Retinal pigment epithelial cell (primary cell): ENCODE measurements at regions not wholly inside any gene's neighbourhood (a gene's known extent, or its start where the extent isn't known, plus 50 kb on each side); places are given as distances from the start of the nearest gene placed in this dataset.

Source experiments
- DNase-seq: peaks from one replicate; pipeline ENCODE4 v3.0.0-alpha.2; 2010; ENCODE audit warnings: low read depth
- H3K4me3 ChIP-seq: 2 replicates; pipeline ENCODE4 v1.5.1; 2011; ENCODE audit warnings: mild to moderate bottlenecking, low read length, control low read depth, moderate library complexity
- TF ChIP-seq, protein P1 (sequence below): conservative IDR thresholded peaks from 2 replicates; pipeline ENCODE4 v1.5.1; 2011; ENCODE audit warnings: low read depth, low read length, control low read depth, inconsistent platforms

DNA sequence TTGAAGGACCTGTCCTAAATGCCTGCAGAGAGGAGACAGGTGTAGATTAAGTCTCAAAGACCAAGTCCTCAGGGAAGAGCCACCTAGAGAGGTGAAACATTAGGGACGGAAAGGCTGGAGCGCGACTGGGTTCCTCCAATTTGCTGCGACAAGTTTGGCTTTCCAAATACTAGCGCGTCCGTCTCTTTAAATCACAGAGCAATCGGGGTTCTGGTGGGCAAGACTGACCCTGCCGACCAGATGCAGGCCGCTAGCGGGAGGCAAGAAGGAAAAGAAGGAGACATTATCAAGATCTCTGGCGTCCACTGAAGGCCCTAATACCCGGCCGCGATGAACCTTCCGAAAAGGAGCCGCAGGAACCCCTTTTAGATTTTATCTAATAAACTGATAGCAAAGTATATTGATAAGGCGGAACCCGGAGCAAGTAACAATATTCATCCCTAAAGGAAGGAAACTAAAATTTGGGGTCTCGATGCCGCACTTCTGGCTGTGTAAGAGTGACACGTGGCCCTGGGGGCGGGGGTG lies 128.2 kb upstream of the C11orf58 start:
- DNase-seq: no peak
- no peak overlapping the region for H3K4me3 ChIP-seq
- TF ChIP-seq, protein P1, sequence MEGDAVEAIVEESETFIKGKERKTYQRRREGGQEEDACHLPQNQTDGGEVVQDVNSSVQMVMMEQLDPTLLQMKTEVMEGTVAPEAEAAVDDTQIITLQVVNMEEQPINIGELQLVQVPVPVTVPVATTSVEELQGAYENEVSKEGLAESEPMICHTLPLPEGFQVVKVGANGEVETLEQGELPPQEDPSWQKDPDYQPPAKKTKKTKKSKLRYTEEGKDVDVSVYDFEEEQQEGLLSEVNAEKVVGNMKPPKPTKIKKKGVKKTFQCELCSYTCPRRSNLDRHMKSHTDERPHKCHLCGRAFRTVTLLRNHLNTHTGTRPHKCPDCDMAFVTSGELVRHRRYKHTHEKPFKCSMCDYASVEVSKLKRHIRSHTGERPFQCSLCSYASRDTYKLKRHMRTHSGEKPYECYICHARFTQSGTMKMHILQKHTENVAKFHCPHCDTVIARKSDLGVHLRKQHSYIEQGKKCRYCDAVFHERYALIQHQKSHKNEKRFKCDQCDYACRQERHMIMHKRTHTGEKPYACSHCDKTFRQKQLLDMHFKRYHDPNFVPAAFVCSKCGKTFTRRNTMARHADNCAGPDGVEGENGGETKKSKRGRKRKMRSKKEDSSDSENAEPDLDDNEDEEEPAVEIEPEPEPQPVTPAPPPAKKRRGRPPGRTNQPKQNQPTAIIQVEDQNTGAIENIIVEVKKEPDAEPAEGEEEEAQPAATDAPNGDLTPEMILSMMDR: no peak

DNA sequence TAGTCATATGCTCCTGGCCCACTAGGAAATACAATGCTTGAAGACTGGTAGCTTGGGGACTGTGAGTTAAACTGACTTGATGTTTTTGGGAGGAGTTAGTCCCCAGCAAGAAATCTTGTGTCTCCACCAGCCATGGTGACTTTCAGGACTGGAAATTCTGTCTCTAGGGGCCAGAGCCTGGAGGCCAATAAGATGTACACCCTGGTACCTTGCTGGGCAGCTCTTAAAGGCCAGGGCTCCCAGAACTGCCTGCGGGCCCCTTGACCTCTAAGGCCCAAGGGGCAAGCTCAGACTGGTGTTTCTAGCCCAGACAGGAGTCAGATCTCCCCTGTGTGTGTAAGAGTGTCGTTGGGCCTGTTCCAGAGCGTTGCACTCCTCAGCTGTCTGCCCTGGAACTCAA lies 128.7 kb upstream of the C11orf58 start:
- no peak overlapping the region for H3K4me3 ChIP-seq
- DNase-seq: no peak
- TF ChIP-seq, protein P1: no peak

DNA sequence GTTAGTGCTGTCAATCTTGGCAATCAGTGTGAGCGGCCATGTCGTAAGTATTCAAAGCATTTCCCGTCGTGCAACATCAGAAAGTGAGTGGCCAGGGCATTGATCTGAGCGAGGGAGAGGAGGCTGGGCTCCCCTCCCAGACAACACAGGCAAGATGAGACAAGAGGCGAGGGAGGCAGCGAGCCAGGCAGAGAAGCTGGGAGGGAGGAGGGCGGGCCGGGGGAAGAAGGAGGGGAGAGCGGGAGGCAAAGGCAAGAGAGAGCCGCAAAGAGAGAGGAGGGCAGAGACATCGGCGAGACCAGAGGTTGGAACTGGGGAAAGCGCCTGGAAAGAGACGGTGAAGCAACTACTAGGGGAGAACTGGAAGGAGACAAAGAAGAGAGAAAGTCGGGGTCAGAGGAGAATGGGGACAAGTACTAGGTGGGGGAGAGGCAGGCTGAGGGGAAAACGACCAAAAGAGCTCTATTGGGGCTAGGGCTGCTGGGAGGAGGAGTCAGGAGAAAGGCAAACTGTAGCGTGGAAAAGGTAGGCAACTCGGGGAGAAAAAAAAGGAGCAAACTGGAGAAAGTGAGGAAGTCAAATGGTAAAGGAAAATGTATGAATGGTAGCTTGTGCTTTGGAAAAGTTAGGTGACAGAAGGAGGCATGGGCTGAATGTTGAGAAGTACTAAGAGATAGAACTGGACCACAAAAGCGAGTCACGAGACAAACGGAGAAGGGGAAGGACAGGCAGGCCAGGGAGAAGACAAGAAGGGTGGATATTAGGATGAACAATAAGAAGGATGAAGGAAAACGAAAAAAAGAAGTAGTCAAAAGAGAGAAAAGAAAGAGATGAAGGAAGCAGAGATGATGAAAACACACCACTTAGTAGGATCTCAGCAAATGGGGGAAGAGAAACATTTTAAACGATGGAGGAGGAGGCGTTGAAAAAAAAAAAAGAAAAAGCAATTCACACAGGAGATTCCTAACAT lies 130.5 kb upstream of the C11orf58 start:
- TF ChIP-seq, protein P1: no peak
- DNase-seq: no peak
- H3K4me3 ChIP-seq: peak overlapping the region; percentile 66

DNA sequence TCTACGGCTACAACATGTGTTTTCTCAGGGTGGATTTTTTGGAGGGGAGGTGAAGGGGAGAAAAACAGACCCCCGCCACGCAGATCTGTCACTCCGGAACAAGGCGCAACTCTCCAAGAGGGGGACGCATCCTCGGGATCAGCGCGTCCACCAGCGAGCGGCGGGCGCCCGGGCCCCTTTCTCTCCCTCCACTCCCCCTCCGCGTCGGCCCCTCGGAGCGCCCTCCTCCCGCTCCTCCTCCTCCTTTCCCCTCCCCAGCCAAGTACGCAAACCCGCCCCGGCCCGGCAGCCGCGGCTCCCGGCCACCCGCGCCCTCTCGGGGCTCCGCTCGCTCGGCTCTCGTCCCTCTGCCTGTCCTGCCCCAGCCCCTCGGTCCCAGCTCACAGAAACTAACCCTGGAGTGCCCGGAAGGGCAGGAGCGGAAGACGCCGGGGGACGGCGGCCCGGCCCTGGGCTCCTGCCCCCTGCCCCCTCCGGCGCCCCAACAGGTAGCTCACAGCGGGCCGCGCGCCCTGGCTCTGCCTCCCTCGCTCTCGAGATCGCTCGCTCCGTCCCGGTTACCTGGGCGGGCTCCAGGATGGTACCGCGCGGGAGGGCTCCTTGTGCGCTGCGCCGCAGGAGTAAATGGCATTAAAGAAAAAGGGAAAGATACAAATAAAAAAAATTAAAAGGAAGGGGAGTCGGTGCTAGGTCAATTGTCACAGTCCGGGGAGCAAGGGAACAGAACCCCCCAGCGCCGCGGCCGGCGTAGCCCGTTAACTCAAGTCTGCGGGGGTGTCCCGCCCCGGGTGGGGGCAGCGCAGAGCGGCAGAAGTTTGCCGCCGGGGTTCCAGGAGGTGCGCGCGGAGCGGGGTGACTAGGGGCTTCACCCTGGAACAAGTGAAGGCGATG lies 131.4 kb upstream of the C11orf58 start:
- TF ChIP-seq, protein P1: no peak
- H3K4me3 ChIP-seq: peak overlapping the region; percentile 66
- DNase-seq: no peak

DNA sequence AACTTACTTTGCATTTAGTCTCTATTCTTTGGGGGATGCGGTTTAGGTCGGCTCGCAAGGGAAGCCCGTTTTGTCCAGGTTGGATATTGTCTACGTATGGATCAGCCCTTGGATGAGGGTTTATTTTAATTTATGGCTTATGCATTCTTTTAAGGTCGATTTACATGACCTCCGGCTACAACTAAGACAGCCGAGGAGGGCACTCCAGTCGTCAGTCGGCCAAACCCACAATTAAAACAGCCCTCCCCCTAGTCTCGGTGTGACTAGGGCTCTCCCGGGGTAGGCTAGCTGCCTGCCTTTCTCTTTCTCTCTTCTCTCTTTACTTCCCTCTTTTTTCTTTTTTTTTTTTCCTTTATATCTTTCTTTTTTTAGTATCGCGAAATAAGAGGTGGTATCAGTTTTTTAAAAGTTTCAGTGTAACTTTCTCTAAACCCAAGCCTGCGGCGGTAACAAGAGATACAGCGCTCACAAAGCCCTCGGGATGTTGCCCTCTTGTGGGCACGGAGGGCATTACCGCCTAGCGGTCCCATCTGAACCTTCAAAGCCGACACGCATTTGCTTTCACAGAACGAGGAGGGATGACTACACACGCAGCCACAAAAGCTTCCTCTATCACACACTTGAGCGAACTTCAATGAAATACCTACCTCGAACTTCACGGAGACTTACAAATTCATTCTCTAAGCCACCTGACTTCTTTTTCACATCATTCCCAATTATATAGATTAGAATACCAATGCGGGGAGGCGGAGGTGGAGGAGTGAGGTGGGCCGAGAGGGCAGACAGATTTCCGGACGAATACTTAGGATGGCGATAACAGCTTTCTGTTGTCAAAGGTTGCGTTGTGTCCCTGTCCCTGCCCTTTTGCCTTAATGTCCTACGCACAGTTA lies 132.3 kb upstream of the C11orf58 start:
- DNase-seq: peak; percentile 58
- TF ChIP-seq, protein P1: peak; percentile 98
- peak overlapping the region; percentile 66 for H3K4me3 ChIP-seq

DNA sequence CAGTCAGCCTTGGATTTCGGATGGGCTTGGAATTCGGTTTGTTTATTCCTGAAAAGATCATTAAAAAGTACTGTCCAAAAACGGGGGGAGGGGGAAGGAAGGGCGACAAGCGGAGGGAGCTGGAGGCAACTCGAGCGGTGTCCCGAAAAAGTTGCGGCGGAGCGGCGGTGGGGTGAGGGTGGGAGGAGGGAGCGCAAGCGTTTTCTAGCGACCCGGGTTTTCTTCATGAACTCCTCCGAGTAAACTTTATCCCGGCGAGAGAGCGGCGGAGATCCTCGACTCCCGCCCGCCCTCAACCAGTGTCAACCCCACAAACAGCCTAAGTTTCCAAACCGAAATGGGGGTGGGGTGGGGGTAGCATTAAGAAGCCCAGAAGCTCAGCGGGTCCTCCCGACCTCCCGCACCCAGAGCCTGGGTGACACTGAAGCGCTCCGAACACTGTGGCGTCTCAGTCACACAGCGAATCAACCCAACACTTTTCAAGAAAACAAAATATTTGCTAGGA lies 133.0 kb upstream of the C11orf58 start:
- peak overlapping the region; percentile 66 for H3K4me3 ChIP-seq
- no peak for DNase-seq
- TF ChIP-seq, protein P1: no peak
